ENCODE measurements at regions not wholly inside any gene's neighbourhood (a gene's known extent, or its start where the extent isn't known, plus 50 kb on each side); places are given as distances from the start of the nearest gene placed in this dataset.

DNA sequence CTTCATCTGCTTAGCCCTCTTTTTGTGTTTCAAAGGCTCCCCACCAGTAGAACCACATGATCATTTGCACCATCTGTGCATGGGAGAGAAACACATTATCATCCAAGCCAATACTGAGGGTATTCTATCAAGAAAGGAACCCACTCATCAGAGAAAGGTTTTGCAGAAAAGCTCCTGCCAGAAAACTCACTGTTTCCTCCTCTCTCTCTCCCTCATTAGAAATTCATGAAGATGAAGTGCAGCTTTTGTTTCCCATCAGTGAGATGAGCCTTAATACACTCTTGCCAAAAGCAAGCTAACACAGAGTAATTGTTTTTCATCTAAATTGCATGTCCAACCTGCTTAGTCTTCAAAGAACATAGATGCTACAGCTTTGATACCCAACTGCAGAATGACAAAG lies 142.4 kb upstream of the GRAMD2B start:
- TF ChIP-seq REST (IDR thresholded peaks at IDR 0.05; ENCODE audit: low read depth) = no peak
- TF ChIP-seq TEAD4 (IDR thresholded peaks at IDR 0.05) = no peak
- TF ChIP-seq, protein P1, sequence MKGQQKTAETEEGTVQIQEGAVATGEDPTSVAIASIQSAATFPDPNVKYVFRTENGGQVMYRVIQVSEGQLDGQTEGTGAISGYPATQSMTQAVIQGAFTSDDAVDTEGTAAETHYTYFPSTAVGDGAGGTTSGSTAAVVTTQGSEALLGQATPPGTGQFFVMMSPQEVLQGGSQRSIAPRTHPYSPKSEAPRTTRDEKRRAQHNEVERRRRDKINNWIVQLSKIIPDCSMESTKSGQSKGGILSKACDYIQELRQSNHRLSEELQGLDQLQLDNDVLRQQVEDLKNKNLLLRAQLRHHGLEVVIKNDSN (IDR thresholded peaks at IDR 0.05) = no peak
- no peak for TF ChIP-seq EP300 (IDR thresholded peaks at IDR 0.05; ENCODE audit: borderline replicate concordance)
- no peak for TF ChIP-seq FOXM1 (IDR thresholded peaks at IDR 0.05; ENCODE audit: borderline replicate concordance, low read depth)
- no peak for TF ChIP-seq ZBTB7A (IDR thresholded peaks at IDR 0.05; ENCODE audit: low read depth)
- no peak for TF ChIP-seq MAX (IDR thresholded peaks at IDR 0.05)
- TF ChIP-seq RAD21 (IDR thresholded peaks at IDR 0.05; ENCODE audit: low read depth) = no peak
- no peak for TF ChIP-seq YY1 (IDR thresholded peaks at IDR 0.05; ENCODE audit: low read depth)
- TF ChIP-seq TAF1 (IDR thresholded peaks at IDR 0.05; ENCODE audit: low read depth) = no peak
- no peak for TF ChIP-seq CEBPB (IDR thresholded peaks at IDR 0.05)
- TF ChIP-seq NFIC (IDR thresholded peaks at IDR 0.05) = no peak
- TF ChIP-seq EGR1 (IDR thresholded peaks at IDR 0.05) = no peak
- no peak for TF ChIP-seq CREB1 (IDR thresholded peaks at IDR 0.05; ENCODE audit: low read depth)
- TF ChIP-seq TCF12 (IDR thresholded peaks at IDR 0.05; ENCODE audit: low read depth) = no peak

GRCh38 chr5:126284977-126285696 lies 138.1 kb upstream of the GRAMD2B start:
- TF ChIP-seq YY1 (IDR thresholded peaks at IDR 0.05; ENCODE audit: low read depth) (no peak), CEBPB (IDR thresholded peaks at IDR 0.05) (no peak), CREB1 (IDR thresholded peaks at IDR 0.05; ENCODE audit: low read depth) (no peak), RAD21 (IDR thresholded peaks at IDR 0.05; ENCODE audit: low read depth) (no peak), ZBTB7A (IDR thresholded peaks at IDR 0.05; ENCODE audit: low read depth) (no peak), REST (IDR thresholded peaks at IDR 0.05; ENCODE audit: low read depth) (no peak), FOXM1 (IDR thresholded peaks at IDR 0.05; ENCODE audit: borderline replicate concordance, low read depth) (no peak), TAF1 (IDR thresholded peaks at IDR 0.05; ENCODE audit: low read depth) (no peak), TCF12 (IDR thresholded peaks at IDR 0.05; ENCODE audit: low read depth) (no peak)

DNA sequence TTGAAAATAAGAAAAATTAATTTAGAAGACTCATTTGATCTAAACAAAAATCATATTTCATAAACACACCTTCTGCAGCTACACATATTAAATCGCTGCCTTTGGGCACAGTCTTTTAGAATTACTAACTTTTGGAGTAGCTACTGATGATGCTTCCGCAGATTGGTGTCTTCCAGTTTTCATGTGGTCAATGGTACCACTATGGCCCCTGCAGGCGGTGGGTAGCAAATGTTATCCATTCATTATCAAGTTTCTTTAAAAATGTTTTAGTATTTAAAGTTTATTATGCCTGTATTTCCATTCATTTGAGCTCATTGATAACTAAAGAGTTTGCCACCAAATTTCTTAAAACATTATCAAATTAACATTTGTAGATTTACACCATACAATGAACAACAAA lies 122.9 kb upstream of the GRAMD2B start:
- no peak for TF ChIP-seq EP300 (IDR thresholded peaks at IDR 0.05; ENCODE audit: borderline replicate concordance)
- no peak for TF ChIP-seq FOXM1 (IDR thresholded peaks at IDR 0.05; ENCODE audit: borderline replicate concordance, low read depth)

DNA sequence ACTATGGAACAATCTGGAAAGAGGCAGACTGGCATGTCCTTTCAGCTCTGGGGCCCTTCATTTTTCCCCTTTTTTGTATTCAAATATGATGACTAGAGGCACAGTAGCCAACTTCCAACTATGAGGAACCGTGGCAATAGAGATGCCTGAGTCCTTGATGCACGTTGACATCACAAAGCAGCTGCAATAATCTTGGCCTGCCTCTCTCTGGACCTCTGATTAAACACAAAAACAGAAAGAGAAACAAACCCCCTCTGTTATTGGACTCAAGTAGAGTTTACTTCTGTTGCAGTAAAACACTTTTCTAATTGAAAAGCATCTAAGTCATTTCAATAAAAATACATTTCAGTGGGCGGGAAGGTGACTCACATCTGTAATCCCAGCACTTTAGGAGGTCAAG lies 122.2 kb upstream of the GRAMD2B start:
- TF ChIP-seq TAF1 (IDR thresholded peaks at IDR 0.05; ENCODE audit: low read depth) (no peak), NFIC (IDR thresholded peaks at IDR 0.05) (no peak), CEBPB (IDR thresholded peaks at IDR 0.05) (no peak)

GRCh38 chr5:126309860-126310259 lies 113.3 kb upstream of the GRAMD2B start:
- TF ChIP-seq TAF1 (IDR thresholded peaks at IDR 0.05; ENCODE audit: low read depth) (no peak), RAD21 (IDR thresholded peaks at IDR 0.05; ENCODE audit: low read depth) (no peak), EGR1 (IDR thresholded peaks at IDR 0.05) (no peak), NFIC (IDR thresholded peaks at IDR 0.05) (no peak), CREB1 (IDR thresholded peaks at IDR 0.05; ENCODE audit: low read depth) (no peak), TCF12 (IDR thresholded peaks at IDR 0.05; ENCODE audit: low read depth) (no peak), EP300 (IDR thresholded peaks at IDR 0.05; ENCODE audit: borderline replicate concordance) (no peak), MAX (IDR thresholded peaks at IDR 0.05) (no peak), TEAD4 (IDR thresholded peaks at IDR 0.05) (no peak), REST (IDR thresholded peaks at IDR 0.05; ENCODE audit: low read depth) (no peak), CEBPB (IDR thresholded peaks at IDR 0.05) (no peak), FOXM1 (IDR thresholded peaks at IDR 0.05; ENCODE audit: borderline replicate concordance, low read depth) (no peak), YY1 (IDR thresholded peaks at IDR 0.05; ENCODE audit: low read depth) (no peak), ZBTB7A (IDR thresholded peaks at IDR 0.05; ENCODE audit: low read depth) (no peak)
- TF ChIP-seq, protein P1 (IDR thresholded peaks at IDR 0.05) = no peak
